Tibial nerve (tissue), 3 donors: ENCODE measurements at regions not wholly inside any gene's neighbourhood (a gene's known extent, or its start where the extent isn't known, plus 50 kb on each side); places are given as distances from the start of the nearest gene placed in this dataset.

Experiments
- POLR2A ChIP-seq, 2 donors: fragments of 450-650 bp; IDR thresholded peaks; one replicate each; pipeline ENCODE4 v1.6.1; 2017; ENCODE audit warnings: antibody characterized with exemption in 2 of 2, mild to moderate bottlenecking in 2 of 2, moderate library complexity in 2 of 2
- TF ChIP-seq, protein P1 (sequence below), 5 experiments: fragments of 200-600 bp in 3 of 5; fragments of 450-650 bp in 2 of 5; sonication (generic) in 3 of 5; IDR thresholded peaks; one replicate each; pipeline ENCODE4 v1.5.1; 2016 to 2019; ENCODE audit warnings: antibody characterized with exemption in 5 of 5, mild to moderate bottlenecking in 3 of 5, moderate library complexity in 2 of 5

DNA sequence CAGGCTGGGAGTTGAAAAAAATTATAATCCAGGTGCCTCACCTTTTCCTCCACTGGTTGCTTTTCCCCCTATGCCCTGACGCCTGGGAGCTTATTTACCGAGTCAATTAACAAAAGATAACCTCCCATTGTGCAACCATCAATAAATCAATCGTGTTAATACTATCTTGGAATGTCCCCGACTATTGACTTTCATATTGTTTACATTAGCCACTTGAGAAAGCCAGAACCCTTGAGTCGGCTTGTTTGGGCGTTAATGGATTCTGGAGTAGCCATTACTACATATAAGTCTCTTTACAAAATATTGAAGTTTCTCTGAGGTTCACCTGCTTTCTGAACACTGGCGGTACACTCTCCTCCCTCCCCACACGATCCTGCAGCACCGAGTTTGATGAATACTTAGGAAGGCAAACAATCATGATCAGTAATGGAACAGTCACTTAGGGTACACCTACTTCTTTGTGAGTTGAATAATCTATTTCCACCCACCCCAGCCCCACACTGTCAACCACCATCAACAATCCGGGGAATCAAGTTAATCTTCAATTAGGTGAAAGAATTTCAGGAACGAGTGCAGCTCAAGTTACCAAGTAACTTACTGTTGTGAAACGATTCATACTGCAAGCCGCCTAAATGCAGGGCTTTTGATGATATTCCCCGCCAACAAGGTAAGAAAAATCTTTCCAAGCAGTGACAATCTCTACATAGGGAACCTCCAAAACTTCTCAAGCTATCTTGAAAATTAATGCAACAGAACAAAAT, 159.3 kb upstream of the NR2F2 start:
- TF ChIP-seq, protein P1, sequence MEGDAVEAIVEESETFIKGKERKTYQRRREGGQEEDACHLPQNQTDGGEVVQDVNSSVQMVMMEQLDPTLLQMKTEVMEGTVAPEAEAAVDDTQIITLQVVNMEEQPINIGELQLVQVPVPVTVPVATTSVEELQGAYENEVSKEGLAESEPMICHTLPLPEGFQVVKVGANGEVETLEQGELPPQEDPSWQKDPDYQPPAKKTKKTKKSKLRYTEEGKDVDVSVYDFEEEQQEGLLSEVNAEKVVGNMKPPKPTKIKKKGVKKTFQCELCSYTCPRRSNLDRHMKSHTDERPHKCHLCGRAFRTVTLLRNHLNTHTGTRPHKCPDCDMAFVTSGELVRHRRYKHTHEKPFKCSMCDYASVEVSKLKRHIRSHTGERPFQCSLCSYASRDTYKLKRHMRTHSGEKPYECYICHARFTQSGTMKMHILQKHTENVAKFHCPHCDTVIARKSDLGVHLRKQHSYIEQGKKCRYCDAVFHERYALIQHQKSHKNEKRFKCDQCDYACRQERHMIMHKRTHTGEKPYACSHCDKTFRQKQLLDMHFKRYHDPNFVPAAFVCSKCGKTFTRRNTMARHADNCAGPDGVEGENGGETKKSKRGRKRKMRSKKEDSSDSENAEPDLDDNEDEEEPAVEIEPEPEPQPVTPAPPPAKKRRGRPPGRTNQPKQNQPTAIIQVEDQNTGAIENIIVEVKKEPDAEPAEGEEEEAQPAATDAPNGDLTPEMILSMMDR (IDR thresholded peaks at IDR 0.05) = no peak
- no peak for TF ChIP-seq POLR2A (IDR thresholded peaks at IDR 0.05)
